GM21723 (cell line): ENCODE measurements at regions not wholly inside any gene's neighbourhood (a gene's known extent, or its start where the extent isn't known, plus 50 kb on each side); places are given as distances from the start of the nearest gene placed in this dataset.

Source experiments
- ATAC-seq: cut with Tn5 transposase; IDR thresholded peaks from one replicate; pipeline ENCODE4 v1.9.1; 2021; ENCODE audit warnings: mild to moderate bottlenecking, moderate library complexity; ENCODE audit not compliant: unreplicated experiment

DNA sequence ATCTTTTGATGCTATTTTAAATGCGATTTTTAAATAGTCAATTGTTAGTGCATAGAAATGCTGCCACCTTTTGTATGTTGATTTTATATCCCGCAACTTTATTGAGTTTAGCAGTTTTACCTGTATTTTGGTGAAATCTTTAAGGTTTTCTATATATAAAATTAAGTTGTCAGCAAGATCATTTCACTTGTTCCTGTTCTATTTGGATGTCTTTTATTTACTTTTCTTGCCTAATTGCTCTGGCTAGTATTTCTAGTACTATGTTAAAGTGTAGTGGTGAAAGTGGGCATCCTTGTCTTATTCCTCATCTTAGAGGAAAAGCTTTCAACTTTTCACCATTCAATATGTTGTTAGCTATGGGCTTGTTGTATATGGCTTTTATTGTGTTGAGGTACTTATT lies 813.3 kb upstream of the CELF2 start:
- ATAC-seq, result no peak

DNA sequence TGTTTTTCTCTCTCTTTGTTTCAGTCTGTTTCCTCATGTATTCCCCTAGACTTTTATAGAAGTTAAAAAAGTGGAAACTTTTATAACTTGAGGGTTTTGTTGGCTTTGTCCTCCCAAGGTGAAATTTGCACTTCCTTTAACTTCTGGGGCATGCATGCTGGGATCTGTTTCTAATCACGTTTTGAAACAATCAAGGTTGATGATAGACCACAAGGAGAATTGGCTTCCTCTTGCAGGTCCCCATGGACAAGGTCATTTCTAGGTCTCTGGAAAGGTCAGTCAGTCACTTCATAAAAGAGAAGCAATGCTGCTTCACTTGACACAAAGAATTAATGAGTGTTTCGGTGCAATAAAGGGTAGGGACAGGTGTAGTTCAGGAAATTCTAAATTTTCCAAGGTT lies 811.8 kb upstream of the CELF2 start:
- ATAC-seq, result no peak

DNA sequence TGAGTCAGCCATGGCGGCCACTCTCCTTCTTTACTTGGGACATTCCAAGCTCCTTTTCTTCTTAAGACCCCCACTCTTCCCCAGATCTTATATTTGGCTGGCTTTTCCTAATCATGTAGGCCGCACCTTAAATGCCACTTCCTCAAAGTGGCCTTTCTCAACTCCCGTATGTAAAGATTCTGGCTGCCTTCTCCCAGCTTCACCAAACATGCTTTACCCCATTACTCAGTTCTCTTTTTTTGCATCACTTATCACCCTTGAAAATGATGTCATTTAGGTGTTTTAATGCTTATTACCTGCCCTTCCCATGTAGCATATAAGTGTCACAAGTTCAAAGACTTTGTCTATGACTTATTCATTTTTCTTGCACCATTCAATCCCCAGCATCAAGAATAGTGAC lies 810.1 kb upstream of the CELF2 start:
- no peak for ATAC-seq

DNA sequence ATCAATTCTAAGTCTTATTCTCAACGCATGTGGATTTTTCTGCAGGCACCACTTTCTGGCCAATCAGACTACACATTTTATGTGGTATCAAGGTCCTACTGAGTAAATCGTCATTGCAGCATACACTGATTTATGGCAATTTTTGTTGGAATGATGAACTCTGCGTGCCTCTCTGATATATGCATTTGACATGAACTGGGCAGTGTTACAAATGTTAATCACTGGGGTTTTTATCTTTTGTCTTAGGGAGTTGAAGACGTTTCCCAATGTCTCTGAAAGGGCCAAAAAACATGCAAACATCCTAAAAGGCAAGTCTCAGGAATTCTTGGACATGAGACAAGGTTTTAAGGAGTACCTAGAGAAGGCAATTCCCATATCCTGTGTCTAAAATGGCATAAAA lies 809.5 kb upstream of the CELF2 start:
- no peak for ATAC-seq

DNA sequence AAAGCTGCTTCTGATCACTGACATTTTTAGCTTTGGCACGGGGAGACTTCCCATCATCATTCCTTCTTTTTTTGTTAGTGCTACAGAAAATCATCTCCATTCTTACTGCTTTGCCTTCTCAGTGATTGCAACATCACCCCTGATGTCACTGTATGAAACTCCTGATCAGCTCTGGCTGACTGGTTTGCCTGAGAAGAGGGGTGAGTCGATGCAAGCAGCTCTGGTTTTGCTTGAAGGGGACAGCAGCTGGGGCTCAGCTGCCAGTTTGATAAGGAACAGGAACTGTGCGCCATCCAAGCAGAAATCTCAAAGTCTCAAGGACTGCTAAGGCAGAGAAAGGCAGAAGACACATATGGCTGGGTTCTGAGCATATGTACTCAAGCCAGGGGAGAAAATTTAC lies 808.5 kb upstream of the CELF2 start:
- ATAC-seq, result peak; percentile 70

DNA sequence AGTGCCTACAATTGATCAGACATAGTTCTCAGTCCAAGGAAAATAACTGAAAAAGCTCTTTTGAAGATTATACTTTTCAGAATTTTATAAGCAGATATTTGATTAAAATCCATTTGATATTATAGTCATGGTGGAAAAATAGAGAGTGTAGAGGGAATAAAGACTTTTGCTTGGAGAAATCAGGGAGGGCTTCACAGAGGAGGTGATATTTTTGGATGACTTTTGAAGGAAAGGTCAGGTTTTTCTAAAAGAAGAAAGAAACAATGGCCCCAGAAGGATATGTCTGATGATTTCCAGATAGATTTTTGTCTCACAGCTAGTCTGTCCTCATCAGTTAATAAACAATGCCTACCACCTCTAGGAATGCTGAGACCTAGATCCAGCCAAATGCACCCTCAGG lies 806.3 kb upstream of the CELF2 start:
- ATAC-seq, result no peak

DNA sequence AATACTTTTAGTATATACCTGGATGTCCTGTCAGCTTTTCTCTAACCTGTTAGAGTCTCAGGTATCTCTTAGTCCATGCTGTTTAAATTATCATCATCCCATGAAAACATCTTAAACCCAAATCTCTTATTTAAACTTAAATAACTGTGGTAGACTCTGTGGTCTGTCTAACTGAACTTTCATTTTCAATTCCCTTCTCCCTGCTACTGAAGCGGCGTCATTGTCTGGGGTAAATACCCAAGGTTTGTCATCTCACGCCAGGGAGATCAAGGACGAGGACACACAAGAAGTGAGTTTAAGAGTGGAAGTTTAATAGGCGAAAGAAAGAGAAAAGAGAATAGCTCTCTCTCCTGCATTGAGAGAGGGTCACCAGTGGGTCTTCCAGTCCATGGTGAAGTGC lies 804.4 kb upstream of the CELF2 start:
- no peak for ATAC-seq

DNA sequence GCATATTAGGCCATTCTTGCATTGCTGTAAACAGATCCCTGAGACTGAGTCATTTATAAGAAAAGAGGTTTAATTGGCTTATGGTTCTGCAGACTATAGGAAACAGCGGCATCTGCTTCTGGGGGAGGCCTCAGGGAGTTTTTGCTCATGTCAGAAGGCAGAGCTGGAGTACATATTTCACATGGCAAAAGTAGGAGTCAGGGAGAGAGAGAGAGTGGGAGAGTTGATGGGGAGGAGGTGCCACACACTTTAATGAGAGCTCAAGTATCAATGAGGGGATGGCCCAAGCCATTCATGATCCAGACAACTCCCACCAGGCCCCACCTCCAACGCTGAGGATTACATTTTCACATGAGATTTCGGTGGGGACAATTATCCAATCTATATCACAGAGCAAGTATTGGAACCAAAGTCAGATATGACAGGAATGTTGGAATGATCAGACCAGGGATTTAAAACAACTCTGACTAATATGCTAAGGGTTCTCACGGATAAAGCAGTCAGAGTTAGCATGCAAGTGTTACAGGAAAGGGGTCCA lies 795.3 kb upstream of the CELF2 start:
- no peak for ATAC-seq

DNA sequence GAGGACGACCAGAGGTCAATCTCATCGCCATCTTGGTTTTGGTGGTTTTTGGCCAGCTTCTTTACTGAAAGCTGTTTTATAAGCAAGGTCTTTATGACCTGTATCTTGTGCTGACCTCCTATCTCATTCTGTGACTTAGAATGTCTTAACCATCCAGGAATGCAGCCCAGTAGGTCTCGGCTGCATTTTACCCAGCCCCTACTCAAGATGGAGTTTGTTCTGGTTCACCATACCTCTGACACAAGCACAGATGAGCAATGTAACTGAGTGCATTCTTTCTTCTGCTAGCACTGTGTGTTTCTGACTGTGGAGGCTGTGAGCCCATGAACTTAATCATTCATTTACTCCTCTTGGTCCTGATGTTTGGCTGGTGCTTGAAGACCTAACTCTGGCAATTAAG lies 794.5 kb upstream of the CELF2 start:
- ATAC-seq, result no peak

DNA sequence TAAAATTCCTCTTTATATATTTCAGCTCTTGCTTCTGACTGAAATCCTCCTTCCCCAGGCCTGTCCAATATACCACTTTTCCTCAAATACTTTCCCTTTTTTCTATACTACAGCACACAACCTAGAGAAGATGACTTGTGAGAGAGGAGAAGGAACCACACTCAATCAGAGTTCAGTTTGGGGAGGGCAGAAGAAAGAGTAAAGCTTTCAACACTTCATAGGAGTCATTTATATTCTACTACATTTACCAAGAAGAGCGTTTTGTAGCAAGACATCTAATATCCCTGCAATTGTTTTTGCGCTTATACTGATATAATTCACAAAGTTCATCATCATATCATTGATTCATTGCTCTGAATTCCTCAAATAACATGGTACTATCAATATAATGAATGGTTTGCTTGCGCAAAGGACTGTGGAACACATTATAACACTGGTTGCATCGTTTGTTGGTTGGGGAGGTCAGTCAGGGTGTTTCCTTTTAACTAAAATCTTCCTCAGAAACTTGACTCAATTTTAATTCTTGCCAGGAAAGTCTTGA lies 792.5 kb upstream of the CELF2 start:
- ATAC-seq, result no peak

DNA sequence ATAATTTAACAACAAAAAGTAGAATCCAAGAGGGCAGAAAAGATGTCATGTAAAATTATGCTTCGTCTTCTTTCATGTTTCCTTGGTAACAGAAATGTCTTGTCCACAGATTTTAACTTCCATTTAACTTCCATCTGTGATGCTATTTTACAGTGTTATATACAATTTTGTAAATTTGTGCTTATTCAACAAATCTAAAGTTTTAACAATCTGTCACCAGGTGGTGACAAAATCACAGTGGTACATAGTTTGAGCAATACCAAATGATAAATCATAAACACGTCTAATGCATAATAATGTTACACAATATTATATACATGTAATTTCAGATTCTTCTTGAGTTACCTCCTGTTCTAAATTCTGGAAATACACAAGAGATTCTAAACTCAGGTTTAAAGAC lies 784.4 kb upstream of the CELF2 start:
- no peak for ATAC-seq

DNA sequence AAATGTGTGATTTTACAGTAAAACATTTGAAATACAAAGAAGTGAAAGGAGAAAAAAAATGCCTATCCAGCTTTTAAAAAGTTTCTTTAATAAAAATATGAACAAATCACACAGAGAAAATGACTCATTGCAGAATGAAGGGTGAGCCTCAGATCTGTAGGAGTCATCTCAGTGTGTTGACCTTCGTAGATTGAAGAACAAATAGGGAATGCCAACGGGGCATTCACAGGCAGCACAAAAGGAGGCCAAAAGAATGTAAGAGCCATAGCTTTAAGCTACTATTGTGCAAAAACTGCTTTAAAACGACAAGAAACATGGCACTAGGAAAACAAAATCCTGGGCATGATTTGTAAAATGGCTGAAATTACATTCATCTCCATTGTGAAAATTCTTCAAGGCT lies 782.7 kb upstream of the CELF2 start:
- ATAC-seq, result no peak

DNA sequence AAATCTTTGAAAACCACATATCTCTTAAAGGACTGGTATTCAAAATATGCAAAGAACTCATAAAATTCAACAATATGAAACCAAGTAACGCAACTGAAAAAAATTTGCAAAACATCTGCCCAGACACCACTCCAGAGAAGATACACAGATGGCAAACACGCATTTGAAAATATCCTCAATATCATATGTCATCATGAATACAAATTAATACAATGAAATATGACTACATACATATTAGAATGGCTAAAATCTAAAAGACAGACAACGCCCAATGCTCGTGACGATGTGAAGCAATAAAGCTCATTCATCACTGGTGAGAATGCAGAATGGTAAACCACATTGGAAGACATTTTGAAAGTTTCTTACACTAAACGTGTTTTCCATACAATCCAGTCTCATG lies 770.1 kb upstream of the CELF2 start:
- ATAC-seq, result no peak

DNA sequence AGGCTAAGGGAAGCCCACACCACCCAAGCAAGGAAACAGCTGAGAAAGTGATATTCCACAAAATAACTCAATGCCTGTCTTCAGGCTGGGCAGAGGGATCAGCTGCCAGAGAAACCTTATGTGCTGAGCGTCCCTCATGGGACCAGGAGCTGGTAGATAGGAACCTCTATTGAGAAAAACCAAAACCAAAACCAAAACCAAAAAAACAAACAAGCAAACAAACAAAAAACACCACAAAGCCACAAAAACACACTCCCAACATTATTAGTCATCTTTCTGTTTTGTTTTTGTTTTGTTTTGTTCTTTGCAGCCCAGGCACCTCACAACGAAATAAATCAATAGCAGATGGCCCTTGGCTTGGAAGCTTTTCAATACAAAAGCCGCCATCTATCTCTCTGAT lies 760.8 kb upstream of the CELF2 start:
- no peak for ATAC-seq

DNA sequence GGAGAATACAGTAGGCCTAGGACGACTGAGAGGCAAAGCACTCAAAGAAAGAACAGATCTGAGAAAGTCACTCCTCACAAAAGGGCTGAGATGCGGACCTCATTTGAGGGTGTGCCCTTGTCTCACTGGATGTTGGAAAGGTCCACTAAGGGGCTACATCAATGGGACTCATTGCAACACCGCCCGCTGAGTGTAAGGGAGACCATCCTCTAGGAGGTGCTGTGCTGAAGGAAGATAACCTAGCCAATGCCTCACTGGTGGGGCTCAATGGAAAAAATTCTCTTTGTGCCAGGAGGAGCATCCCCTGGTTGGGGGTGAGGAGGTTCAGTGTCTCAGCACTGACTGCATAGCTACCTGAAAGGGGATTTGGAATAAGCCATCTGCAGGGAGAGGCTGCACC lies 758.7 kb upstream of the CELF2 start:
- ATAC-seq, result no peak

DNA sequence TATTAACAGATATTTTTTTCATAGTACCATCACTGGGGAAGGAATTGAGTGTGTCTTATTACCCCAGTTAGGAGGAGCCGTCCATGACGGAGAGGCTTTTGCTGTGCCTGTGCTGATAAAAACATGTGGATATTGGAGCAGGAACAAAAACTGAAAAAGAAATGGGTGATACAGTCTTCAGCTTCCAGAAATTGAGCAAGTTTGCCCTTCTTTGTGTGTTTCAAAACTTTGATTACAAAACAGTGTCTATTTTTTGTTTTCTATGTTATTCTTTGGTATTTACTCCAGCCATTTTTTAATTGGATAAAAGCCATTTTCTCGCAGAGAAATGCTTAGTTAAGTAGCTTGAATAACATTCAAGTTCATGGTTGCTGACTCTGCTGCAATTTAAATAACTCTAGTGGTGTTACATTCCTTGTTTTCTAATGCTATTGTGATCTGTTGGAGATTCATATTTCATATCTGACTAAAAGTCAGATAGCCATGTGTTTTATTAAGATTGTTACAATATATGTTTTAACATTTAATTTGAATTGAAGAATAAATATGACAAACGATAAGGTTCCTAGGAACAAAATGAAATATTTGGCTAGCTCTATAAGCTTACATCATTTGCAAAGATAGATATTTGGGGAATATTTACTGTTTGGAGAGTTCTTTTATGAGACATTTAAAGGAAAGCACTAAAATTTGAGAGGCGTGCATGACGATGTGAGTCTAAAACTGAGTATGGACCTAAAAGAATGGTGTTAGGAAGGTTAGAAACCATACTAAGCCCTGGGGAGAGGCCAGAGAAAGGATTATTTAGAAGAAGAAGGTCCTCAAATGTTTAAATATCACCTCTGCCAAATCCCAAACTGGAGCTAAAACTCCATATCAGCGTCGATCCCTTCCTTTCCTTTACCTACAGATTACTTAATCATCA lies 747.3 kb upstream of the CELF2 start:
- no peak for ATAC-seq

DNA sequence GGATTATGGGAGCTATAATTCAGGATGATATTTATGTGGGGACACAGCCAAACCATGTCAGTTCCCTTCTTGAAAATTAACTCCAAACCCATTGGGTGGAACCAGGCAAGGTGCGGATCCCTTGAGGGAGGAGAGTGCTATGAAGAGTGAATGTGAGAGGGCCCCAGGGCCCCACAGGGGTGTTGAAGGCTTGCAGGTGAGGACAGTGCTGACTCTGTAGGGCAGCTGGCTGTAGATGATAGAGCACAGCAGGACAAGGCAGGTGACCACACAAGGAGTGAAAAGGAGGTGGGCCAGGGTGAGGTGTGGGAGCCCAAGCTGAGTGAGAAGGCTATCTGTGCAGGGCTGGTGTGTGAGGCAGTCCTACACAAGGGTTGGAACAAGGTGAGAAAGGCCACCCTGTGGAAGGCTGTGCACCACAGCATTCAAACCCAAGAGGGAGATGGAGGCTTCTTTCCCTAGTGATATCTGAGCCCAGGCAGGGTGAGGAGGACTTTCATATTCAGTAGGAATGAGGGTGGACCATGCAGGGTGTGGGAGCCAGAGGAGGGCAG lies 746.0 kb upstream of the CELF2 start:
- ATAC-seq, result no peak

DNA sequence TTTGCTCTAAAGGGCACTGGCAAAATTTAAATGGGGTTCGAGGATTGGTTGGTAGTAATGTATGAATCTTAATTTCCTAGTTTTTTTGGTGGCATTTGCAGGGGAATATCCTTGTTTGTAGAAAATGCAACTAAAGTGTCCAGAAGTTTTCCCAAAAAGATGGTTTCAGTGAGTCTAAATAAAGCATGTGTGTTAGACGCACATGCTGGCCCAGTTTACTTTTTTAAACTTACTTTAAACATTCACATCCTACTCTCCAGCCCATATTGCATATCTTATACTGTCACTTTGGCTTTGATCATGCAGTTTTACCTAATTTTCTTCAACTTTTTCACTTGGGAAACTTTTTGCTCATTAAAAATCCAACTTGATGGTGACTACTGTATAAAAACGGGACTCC lies 744.0 kb upstream of the CELF2 start:
- no peak for ATAC-seq

DNA sequence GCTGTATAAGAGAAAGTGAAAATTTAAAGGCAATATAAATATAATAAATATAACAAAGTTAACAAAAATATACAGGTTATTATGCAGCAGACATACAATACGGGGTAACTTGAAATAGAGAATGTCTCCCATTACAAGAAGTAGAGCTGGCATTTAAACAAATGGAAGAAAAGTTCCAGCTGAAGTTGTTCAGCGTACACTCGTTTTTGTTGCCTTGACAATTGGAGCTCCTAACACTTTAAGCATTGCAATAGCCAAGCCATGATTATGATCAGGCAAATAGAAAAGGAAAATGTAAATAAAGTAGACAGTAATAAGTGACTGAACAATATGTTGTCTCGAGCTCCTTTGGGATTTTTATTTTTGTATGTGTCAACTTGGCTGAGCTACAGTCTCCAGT lies 737.8 kb upstream of the CELF2 start:
- ATAC-seq, result no peak

DNA sequence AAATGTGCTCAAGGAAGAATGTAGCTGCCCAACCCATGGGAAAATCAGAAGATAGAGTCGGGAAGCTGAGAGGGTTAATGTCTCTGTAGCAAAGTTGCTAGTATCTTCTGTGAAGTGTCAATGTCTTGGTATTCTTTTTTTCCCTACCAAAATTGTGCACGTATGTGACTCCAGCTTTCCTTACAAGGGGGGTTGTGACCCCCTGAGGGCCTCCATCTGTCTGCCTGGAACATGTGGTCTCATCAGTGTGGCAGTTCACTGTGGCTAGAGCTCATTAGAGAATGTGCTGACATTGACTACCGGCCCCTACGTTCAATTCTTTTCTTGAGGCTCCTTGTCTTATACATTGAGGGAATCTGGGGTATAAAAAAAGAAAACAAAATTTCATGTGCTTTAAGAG lies 725.2 kb upstream of the CELF2 start:
- ATAC-seq, result no peak

DNA sequence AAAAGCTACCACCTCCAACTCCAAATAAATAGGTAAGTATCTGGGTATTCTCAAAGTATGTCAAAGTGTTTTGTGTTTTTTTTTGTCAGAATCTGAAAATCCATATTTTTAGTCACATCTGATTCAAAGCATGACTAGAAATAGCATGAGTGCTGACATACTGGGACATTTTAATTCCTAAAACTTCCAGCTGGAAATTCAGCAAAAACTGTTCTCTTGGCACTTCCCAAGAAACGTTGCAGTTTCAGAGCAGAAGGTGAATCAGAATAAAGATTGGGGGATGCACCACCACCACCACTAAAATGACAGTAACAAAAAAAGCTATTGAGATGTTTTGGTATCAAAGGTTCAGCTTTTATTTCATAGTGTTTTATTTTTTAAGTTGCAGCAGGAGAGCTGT lies 724.6 kb upstream of the CELF2 start:
- no peak for ATAC-seq

DNA sequence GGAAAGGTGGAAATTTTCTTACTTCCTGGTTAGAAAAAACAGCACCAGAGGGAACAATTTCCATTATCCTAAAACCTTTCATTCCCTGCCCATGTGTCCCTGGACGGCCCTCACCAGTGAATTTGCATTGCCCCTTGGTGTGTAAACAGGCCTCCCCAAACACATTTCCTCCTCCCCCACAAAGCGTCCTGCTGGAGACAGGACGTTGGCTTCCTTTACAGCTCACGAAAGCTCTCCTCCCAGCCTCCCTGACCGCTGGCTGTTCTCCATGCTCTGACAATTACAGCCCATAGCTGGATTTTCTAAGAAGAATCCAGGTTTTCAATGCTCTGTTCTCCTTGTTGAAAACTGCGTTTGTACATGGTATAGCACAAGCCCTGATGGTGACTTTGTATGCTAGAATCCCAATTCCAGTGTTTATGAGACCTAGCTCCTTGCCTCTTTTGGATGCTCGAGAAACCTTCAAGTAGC lies 724.2 kb upstream of the CELF2 start:
- ATAC-seq, result no peak
